ENCODE measurements at regions not wholly inside any gene's neighbourhood (a gene's known extent, or its start where the extent isn't known, plus 50 kb on each side); places are given as distances from the start of the nearest gene placed in this dataset.

DNA sequence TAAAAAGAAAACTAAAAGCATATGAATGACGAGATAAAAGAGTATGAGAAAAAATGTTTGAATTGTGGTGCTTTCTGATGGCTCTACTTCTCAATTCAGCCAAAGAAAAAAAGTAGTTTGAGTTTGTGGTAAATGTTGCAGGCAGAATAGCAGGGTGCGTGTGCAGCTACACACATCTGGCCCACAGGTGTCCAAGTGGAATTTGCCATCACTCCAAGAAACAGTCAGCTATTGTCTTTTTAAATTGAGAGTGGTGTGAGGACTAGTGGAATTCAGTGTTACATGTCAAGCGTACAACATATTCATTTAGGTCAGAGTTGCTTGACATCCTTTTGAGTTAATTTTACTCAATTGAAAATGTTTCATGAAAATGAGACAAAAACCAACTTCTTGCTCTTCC, 424.8 kb upstream of the MAD2L1 start (continued):
- no peak for TF ChIP-seq TEAD4 (IDR thresholded peaks at IDR 0.05; ENCODE audit: borderline replicate concordance, insufficient read depth)
- TF ChIP-seq SMC3 (IDR thresholded peaks at IDR 0.05; ENCODE audit: low read depth, low read length) = no peak
- TF ChIP-seq GABPA (IDR thresholded peaks at IDR 0.05; ENCODE audit: low read depth) = no peak
- TF ChIP-seq, protein P1, sequence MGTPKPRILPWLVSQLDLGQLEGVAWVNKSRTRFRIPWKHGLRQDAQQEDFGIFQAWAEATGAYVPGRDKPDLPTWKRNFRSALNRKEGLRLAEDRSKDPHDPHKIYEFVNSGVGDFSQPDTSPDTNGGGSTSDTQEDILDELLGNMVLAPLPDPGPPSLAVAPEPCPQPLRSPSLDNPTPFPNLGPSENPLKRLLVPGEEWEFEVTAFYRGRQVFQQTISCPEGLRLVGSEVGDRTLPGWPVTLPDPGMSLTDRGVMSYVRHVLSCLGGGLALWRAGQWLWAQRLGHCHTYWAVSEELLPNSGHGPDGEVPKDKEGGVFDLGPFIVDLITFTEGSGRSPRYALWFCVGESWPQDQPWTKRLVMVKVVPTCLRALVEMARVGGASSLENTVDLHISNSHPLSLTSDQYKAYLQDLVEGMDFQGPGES (IDR thresholded peaks at IDR 0.05; ENCODE audit: low read depth, low read length) = no peak
- TF ChIP-seq, protein P2, sequence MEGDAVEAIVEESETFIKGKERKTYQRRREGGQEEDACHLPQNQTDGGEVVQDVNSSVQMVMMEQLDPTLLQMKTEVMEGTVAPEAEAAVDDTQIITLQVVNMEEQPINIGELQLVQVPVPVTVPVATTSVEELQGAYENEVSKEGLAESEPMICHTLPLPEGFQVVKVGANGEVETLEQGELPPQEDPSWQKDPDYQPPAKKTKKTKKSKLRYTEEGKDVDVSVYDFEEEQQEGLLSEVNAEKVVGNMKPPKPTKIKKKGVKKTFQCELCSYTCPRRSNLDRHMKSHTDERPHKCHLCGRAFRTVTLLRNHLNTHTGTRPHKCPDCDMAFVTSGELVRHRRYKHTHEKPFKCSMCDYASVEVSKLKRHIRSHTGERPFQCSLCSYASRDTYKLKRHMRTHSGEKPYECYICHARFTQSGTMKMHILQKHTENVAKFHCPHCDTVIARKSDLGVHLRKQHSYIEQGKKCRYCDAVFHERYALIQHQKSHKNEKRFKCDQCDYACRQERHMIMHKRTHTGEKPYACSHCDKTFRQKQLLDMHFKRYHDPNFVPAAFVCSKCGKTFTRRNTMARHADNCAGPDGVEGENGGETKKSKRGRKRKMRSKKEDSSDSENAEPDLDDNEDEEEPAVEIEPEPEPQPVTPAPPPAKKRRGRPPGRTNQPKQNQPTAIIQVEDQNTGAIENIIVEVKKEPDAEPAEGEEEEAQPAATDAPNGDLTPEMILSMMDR (IDR thresholded peaks at IDR 0.05) = no peak
- no peak for TF ChIP-seq JUND (IDR thresholded peaks at IDR 0.05)
- TF ChIP-seq RFX5 (IDR thresholded peaks at IDR 0.05; ENCODE audit: low read length) = no peak
- TF ChIP-seq SIN3A (IDR thresholded peaks at IDR 0.05; ENCODE audit: borderline replicate concordance, low read depth, low read length) = no peak
- no peak for TF ChIP-seq MXI1 (IDR thresholded peaks at IDR 0.05; ENCODE audit: low read depth, low read length)

DNA sequence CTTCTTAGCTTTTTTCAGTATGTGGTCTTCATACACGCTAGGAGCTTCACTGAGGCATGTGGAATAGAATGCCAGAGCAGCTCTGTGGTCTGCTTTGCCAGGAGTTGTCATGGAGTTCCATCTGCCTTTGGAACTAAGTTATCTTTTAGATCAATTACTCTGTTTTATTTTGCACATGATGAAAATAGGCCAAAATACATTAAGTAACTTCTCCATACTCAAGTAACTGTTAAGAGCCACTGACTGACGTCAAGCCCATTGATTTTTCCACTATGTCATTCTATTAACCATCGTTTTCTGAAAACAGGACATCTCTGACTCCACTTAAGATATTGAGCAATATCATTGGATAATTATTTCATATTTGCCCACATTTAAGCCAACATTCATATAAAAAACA, 415.1 kb upstream of the MAD2L1 start:
- no peak overlapping the region for H3K9ac ChIP-seq

DNA sequence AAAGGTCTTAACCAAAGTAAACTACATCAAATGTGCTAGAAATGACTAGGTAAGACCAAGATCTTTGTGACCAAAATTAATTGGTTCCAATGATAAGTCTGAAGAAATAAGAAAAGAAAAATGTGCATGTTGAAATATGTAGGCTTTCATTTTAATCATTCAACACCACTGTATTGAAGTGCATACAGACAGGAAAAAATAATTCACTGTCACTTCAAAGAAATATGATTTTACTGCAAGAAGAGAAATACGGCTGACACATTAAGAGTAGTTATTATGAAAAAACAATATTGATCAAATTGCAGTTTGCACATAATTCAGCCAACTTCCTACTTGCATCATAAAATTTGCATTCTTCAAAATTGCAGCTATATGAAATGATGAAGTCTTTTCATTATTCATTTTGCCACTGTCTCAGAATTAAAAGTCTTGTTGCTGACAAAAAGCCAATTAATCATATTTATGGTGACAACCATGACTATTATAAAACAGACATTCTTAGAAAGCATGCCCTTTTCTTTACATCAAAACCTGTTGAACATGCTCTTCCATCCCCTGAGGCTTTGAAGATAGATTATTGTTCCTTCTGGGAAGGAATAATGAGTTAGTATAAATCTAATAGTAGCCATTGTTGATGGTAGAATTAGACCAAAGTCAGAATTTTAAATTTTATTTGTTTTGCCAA, 405.9 kb upstream of the MAD2L1 start:
- Histone ChIP-seq H2AFZ (ENCODE audit: low read depth) (no peak overlapping the region), H3K9ac (no peak overlapping the region), H3K9me3 (no peaks in the 10 kb centered on the region), H4K20me1 (ENCODE audit: insufficient read depth) (no peaks in the 10 kb centered on the region), H3K27ac (ENCODE audit: low read depth in 2 of 2, low read length in 1 of 2) (no peak overlapping the region), H3K4me2 (no peak overlapping the region), H3F3A (replicated peaks; ENCODE audit: insufficient read depth) (no peaks in the 10 kb centered on the region), H3K9me2 (no peaks in the 10 kb centered on the region), H3K79me2 (ENCODE audit: insufficient read depth) (no peaks in the 10 kb centered on the region), H3K4me3 (ENCODE audit: low read depth in 2 of 2, low read length in 1 of 2) (no peak overlapping the region), H3K27me3 (ENCODE audit: insufficient read depth) (no peaks in the 10 kb centered on the region), H3K4me1 (ENCODE audit: control insufficient read depth in 1 of 2, insufficient read depth in 2 of 2, low read depth in 1 of 2, low read length in 1 of 2) (no peaks in the 10 kb centered on the region), H3K36me3 (replicated peaks in 1 of 2; ENCODE audit: control insufficient read depth in 1 of 2, insufficient read depth in 2 of 2, low read length in 1 of 2) (no peaks in the 10 kb centered on the region)
- TF ChIP-seq TEAD4 (IDR thresholded peaks at IDR 0.05; ENCODE audit: borderline replicate concordance, insufficient read depth) (no peak), FOSL2 (IDR thresholded peaks at IDR 0.05; ENCODE audit: borderline replicate concordance, low read depth) (no peak), GATA2 (CRISPR knock-in tag; IDR thresholded peaks at IDR 0.05) (no peak), SIN3A (IDR thresholded peaks at IDR 0.05; ENCODE audit: borderline replicate concordance, low read depth, low read length) (no peak), TCF12 (IDR thresholded peaks at IDR 0.05) (no peak), EP300 (IDR thresholded peaks at IDR 0.05; ENCODE audit: borderline replicate concordance in 1 of 2, low read depth in 1 of 2, low read length in 1 of 2) (no peak)
- TF ChIP-seq, protein P3, sequence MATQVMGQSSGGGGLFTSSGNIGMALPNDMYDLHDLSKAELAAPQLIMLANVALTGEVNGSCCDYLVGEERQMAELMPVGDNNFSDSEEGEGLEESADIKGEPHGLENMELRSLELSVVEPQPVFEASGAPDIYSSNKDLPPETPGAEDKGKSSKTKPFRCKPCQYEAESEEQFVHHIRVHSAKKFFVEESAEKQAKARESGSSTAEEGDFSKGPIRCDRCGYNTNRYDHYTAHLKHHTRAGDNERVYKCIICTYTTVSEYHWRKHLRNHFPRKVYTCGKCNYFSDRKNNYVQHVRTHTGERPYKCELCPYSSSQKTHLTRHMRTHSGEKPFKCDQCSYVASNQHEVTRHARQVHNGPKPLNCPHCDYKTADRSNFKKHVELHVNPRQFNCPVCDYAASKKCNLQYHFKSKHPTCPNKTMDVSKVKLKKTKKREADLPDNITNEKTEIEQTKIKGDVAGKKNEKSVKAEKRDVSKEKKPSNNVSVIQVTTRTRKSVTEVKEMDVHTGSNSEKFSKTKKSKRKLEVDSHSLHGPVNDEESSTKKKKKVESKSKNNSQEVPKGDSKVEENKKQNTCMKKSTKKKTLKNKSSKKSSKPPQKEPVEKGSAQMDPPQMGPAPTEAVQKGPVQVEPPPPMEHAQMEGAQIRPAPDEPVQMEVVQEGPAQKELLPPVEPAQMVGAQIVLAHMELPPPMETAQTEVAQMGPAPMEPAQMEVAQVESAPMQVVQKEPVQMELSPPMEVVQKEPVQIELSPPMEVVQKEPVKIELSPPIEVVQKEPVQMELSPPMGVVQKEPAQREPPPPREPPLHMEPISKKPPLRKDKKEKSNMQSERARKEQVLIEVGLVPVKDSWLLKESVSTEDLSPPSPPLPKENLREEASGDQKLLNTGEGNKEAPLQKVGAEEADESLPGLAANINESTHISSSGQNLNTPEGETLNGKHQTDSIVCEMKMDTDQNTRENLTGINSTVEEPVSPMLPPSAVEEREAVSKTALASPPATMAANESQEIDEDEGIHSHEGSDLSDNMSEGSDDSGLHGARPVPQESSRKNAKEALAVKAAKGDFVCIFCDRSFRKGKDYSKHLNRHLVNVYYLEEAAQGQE (IDR thresholded peaks at IDR 0.05; ENCODE audit: low read depth, low read length) = no peak
- no peak for DNase-seq
- 51% methylated on average over 1 of the region's 1 CpG for WGBS (ENCODE audit: low lambda C conversion rate)
- ChIA-PET POLR2A (no interaction called here), CTCF (no interaction called here)

More for the DNA sequence above, 415.1 kb upstream of the MAD2L1 start:
- no peaks in the 10 kb centered on the region for H4K20me1 ChIP-seq (ENCODE audit: insufficient read depth)
- no peaks in the 10 kb centered on the region for H3K9me2 ChIP-seq
- DNase-seq = no peak
- CTCF ChIA-PET = no interaction called here
- POLR2A ChIA-PET = no interaction called here
- no peaks in the 10 kb centered on the region for H3K4me1 ChIP-seq (ENCODE audit: control insufficient read depth in 1 of 2, insufficient read depth in 2 of 2, low read depth in 1 of 2, low read length in 1 of 2)
- H3K79me2 ChIP-seq (ENCODE audit: insufficient read depth) = no peaks in the 10 kb centered on the region
- no peaks in the 10 kb centered on the region for H3K9me3 ChIP-seq
- no peak overlapping the region for H3K4me3 ChIP-seq (ENCODE audit: low read depth in 2 of 2, low read length in 1 of 2)
- H3K36me3 ChIP-seq (replicated peaks in 1 of 2; ENCODE audit: control insufficient read depth in 1 of 2, insufficient read depth in 2 of 2, low read length in 1 of 2) = no peaks in the 10 kb centered on the region
- no peak overlapping the region for H3K4me2 ChIP-seq
- no peaks in the 10 kb centered on the region for H3K27me3 ChIP-seq (ENCODE audit: insufficient read depth)
- H3F3A ChIP-seq (replicated peaks; ENCODE audit: insufficient read depth) = no peaks in the 10 kb centered on the region
- no peak overlapping the region for H2AFZ ChIP-seq (ENCODE audit: low read depth)
- no peak overlapping the region for H3K27ac ChIP-seq (ENCODE audit: low read depth in 2 of 2, low read length in 1 of 2)
- TF ChIP-seq RFX5 (IDR thresholded peaks at IDR 0.05; ENCODE audit: low read length) (no peak), EP300 (IDR thresholded peaks at IDR 0.05; ENCODE audit: borderline replicate concordance in 1 of 2, low read depth in 1 of 2, low read length in 1 of 2) (no peak), RCOR1 (IDR thresholded peaks at IDR 0.05; ENCODE audit: low read length) (no peak), NFIC (IDR thresholded peaks at IDR 0.05; ENCODE audit: borderline replicate concordance) (no peak), MXI1 (IDR thresholded peaks at IDR 0.05; ENCODE audit: low read depth, low read length) (no peak), JUND (IDR thresholded peaks at IDR 0.05) (no peak), GATA2 (CRISPR knock-in tag; IDR thresholded peaks at IDR 0.05) (no peak), FOSL2 (IDR thresholded peaks at IDR 0.05; ENCODE audit: borderline replicate concordance, low read depth) (no peak), ELF1 (IDR thresholded peaks at IDR 0.05) (no peak), SIN3A (IDR thresholded peaks at IDR 0.05; ENCODE audit: borderline replicate concordance, low read depth, low read length) (no peak)
- 18% methylated on average over 3 of the region's 3 CpGs for WGBS (ENCODE audit: low lambda C conversion rate)
